SU-DHL-6 (cell line): ENCODE measurements at regions not wholly inside any gene's neighbourhood (a gene's known extent, or its start where the extent isn't known, plus 50 kb on each side); places are given as distances from the start of the nearest gene placed in this dataset.

Experiments
- H2AFZ ChIP-seq: fragments of 200-600 bp; sonication (generic); 2 replicates; pipeline ENCODE4 v1.6.1; 2014; ENCODE audit warnings: low read depth, mild to moderate bottlenecking, moderate library complexity, mixed read lengths, antibody characterized with exemption, low read length; ENCODE audit not compliant: severe bottlenecking
- H3F3A ChIP-seq: fragments of 200-600 bp; shearing (Covaris generic); 2 replicates; pipeline ENCODE4 v1.6.0; 2016; ENCODE audit warnings: antibody characterized with exemption, mild to moderate bottlenecking; ENCODE audit not compliant: insufficient read depth
- H3K27ac ChIP-seq: fragments of 200-600 bp; sonication (generic); 2 replicates; pipeline ENCODE4 v1.5.1; 2016; ENCODE audit warnings: low read depth, mild to moderate bottlenecking, low read length, moderate library complexity, mixed read lengths
- H3K27me3 ChIP-seq: fragments of 200-600 bp; sonication (generic), shearing (Covaris generic); 2 replicates; pipeline ENCODE4 v1.6.0; 2014; ENCODE audit warnings: mild to moderate bottlenecking, low read length
- H3K36me3 ChIP-seq: fragments of 200-600 bp; sonication (generic); 2 replicates; pipeline ENCODE4 v1.6.1; 2014; ENCODE audit warnings: mild to moderate bottlenecking, low read length, mixed read lengths
- H3K4me2 ChIP-seq: fragments of 300-600, 200-600 bp; shearing (Covaris generic), sonication (generic); 2 replicates; pipeline ENCODE4 v1.6.0; 2014; ENCODE audit warnings: low read length, low read depth, mild to moderate bottlenecking; ENCODE audit not compliant: poor library complexity, severe bottlenecking
- H3K4me3 ChIP-seq: fragments of 200-600 bp; sonication (generic); 2 replicates; pipeline ENCODE4 v1.5.1; 2014; ENCODE audit warnings: antibody characterized with exemption, low read length, mild to moderate bottlenecking, mixed read lengths; ENCODE audit not compliant: insufficient read depth, poor library complexity, severe bottlenecking
- H3K79me2 ChIP-seq: fragments of 200-600 bp; sonication (generic); 2 replicates; pipeline ENCODE4 v1.6.1; 2014; ENCODE audit warnings: mild to moderate bottlenecking, low read length, moderate library complexity; ENCODE audit not compliant: insufficient read depth
- H3K9ac ChIP-seq: fragments of 200-600 bp; sonication (generic); 2 replicates; pipeline ENCODE4 v1.7.0; 2014; ENCODE audit warnings: mild to moderate bottlenecking, low read length
- H3K9me2 ChIP-seq: fragments of 200-600 bp; sonication (generic); replicated peaks from 2 replicates; pipeline ENCODE4 v1.6.1; 2014; ENCODE audit warnings: low read length; ENCODE audit not compliant: insufficient read depth
- H3K9me3 ChIP-seq: fragments of 200-600 bp; sonication (generic); 2 replicates; pipeline ENCODE4 v1.6.1; 2014; ENCODE audit warnings: low read length, mixed read lengths; ENCODE audit not compliant: insufficient read depth
- H4K20me1 ChIP-seq: fragments of 200-600 bp; sonication (generic); 2 replicates; pipeline ENCODE4 v1.6.1; 2014; ENCODE audit warnings: low read depth, mild to moderate bottlenecking, antibody characterized with exemption, low read length, moderate library complexity, mixed read lengths
- EZH2phosphoT487 ChIP-seq: fragments of 200-600 bp; sonication (generic), shearing (Covaris generic); conservative IDR thresholded peaks from 2 replicates; pipeline ENCODE4 v1.6.1; 2018; ENCODE audit warnings: mild to moderate bottlenecking, antibody characterized with exemption, low read length, moderate library complexity, mixed read lengths
- TF ChIP-seq, protein P1 (sequence below): fragments of 200-600 bp; sonication (generic); IDR thresholded peaks from one replicate; pipeline ENCODE4 v1.5.1; 2017; ENCODE audit warnings: antibody characterized with exemption, mild to moderate bottlenecking, low read length, moderate library complexity; ENCODE audit not compliant: insufficient read depth, poor library complexity, severe bottlenecking

DNA sequence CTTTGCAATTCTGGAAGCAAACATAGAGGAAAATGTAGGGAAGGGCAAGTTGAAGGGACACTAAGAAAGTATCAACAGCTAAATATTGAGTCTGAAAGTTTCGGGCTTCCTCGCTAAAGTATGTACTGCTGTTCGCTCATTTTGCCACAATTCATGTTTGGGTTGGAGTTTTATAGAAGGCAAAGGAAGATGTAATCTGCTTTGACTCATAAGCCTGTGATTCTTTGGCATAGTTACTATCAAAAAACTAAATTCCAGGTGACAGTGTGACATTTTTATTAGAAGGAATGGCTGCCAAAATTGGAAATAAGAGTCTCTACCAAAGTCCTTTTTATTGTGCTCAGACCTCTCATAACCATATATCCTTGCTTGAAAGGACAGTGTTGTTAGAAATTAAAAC lies 336.7 kb upstream of the ADGRL3 start:
- H3K9me3 ChIP-seq = no peaks in the 10 kb centered on the region
- no peaks in the 10 kb centered on the region for H3K79me2 ChIP-seq
- H3K4me3 ChIP-seq = no peak overlapping the region
- H4K20me1 ChIP-seq = no peaks in the 10 kb centered on the region
- H3K36me3 ChIP-seq = no peaks in the 10 kb centered on the region
- H2AFZ ChIP-seq = no peak overlapping the region
- H3K27me3 ChIP-seq = no peaks in the 10 kb centered on the region
- H3K9ac ChIP-seq = no peak overlapping the region
- no peak for TF ChIP-seq EZH2phosphoT487
- TF ChIP-seq, protein P1, sequence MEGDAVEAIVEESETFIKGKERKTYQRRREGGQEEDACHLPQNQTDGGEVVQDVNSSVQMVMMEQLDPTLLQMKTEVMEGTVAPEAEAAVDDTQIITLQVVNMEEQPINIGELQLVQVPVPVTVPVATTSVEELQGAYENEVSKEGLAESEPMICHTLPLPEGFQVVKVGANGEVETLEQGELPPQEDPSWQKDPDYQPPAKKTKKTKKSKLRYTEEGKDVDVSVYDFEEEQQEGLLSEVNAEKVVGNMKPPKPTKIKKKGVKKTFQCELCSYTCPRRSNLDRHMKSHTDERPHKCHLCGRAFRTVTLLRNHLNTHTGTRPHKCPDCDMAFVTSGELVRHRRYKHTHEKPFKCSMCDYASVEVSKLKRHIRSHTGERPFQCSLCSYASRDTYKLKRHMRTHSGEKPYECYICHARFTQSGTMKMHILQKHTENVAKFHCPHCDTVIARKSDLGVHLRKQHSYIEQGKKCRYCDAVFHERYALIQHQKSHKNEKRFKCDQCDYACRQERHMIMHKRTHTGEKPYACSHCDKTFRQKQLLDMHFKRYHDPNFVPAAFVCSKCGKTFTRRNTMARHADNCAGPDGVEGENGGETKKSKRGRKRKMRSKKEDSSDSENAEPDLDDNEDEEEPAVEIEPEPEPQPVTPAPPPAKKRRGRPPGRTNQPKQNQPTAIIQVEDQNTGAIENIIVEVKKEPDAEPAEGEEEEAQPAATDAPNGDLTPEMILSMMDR = no peak
- no peaks in the 10 kb centered on the region for H3K9me2 ChIP-seq
- no peak overlapping the region for H3K4me2 ChIP-seq
- H3F3A ChIP-seq = no peaks in the 10 kb centered on the region
- H3K27ac ChIP-seq = no peak overlapping the region

DNA sequence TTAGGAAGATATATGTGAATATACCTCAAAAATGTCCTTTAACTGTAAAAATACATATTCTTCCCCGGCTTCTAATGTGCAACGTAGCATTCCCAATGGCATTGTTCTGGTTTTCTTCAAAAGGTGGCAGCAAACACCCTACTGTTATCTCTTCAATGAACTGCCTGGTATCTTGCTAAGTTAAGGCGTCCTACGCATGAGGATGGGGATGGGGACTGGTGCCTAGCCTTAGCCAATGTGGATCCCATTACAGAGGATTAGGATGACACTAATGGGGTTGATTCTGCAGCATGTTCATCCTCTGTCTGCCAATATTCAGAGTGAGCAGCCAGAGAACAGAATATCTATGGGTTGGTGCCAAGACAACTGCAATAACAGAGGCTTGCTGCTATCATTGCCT lies 334.9 kb upstream of the ADGRL3 start:
- no peaks in the 10 kb centered on the region for H4K20me1 ChIP-seq
- H3K27me3 ChIP-seq = no peaks in the 10 kb centered on the region
- H2AFZ ChIP-seq = no peak overlapping the region
- no peak overlapping the region for H3K27ac ChIP-seq
- no peak overlapping the region for H3K9ac ChIP-seq
- no peaks in the 10 kb centered on the region for H3K9me3 ChIP-seq
- H3F3A ChIP-seq = no peaks in the 10 kb centered on the region
- TF ChIP-seq, protein P1 = no peak
- no peaks in the 10 kb centered on the region for H3K36me3 ChIP-seq
- H3K4me3 ChIP-seq = no peak overlapping the region
- no peaks in the 10 kb centered on the region for H3K79me2 ChIP-seq
- H3K9me2 ChIP-seq = no peaks in the 10 kb centered on the region
- no peak overlapping the region for H3K4me2 ChIP-seq

DNA sequence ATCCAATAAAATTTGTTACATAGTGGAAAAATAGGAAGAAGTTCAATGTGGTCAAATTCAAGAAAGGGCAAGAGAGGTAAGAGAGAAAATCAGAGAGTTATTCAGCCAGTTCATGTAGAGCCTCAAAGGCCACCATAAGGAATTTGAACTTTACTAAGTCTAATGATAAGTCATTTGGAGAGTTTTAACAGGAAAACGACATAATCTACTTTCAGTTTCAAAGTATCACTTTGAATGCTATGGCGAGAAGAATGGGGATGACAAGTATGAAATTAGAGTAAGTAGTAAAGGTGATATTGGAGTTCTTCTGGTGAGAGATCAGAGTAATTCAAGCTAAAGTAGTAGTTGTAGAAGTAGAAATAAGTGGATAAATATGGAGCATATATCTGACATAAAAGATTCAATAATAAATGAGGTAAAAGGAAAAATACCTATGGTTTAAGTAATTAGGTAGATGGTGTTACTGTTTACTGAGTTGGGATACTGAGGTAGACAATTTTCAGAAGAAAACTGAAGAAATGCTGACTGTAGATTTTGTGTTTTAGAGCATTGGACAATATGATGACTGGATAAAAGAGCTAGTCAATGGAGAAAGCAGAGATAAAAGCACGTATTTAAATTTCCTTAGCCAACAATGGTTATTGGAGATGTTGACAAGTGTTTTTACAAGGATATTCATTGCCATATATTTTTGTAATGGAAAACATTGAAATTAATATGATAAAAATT lies 331.7 kb upstream of the ADGRL3 start:
- H3K4me3 ChIP-seq = no peak overlapping the region
- TF ChIP-seq EZH2phosphoT487 = no peak
- no peak overlapping the region for H2AFZ ChIP-seq
- no peaks in the 10 kb centered on the region for H3K79me2 ChIP-seq
- H3K27ac ChIP-seq = no peak overlapping the region
- H3K4me2 ChIP-seq = no peak overlapping the region
- no peaks in the 10 kb centered on the region for H4K20me1 ChIP-seq
- no peaks in the 10 kb centered on the region for H3K27me3 ChIP-seq
- H3K36me3 ChIP-seq = no peaks in the 10 kb centered on the region
- no peaks in the 10 kb centered on the region for H3K9me2 ChIP-seq
- no peaks in the 10 kb centered on the region for H3F3A ChIP-seq
- no peaks in the 10 kb centered on the region for H3K9me3 ChIP-seq
- H3K9ac ChIP-seq = no peak overlapping the region

DNA sequence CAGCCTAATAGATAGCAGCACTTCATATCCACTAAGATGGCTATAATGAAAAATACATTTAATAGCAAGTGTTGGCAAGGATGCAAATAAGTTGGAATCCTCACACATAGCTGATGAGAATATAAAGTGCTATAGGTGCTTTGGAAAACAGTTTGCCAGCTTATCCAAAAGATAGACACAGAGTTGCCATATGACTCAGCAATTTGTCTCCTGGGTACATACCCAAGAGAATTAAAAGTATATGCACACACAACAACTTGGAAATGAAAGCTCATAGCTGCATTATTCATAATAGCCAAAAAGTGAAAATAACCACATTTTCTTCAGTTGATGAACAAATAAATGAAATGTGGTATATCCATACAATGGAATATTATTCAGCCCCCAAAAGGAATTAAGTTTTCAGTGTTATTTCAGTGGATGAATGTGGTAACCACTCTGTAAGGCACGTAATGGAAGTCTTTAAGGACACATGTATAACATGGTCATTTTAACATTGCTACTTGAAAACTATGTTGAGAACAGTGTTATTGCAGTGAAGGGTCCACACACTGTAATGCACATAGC lies 320.9 kb upstream of the ADGRL3 start:
- TF ChIP-seq, protein P1 = no peak
- TF ChIP-seq EZH2phosphoT487 = no peak
- no peak overlapping the region for H3K9ac ChIP-seq
- H3K27me3 ChIP-seq = no peaks in the 10 kb centered on the region
- H3K36me3 ChIP-seq = no peaks in the 10 kb centered on the region
- H3K9me3 ChIP-seq = no peaks in the 10 kb centered on the region
- H3K27ac ChIP-seq = no peak overlapping the region
- no peak overlapping the region for H2AFZ ChIP-seq
- H3F3A ChIP-seq = no peaks in the 10 kb centered on the region
- no peaks in the 10 kb centered on the region for H4K20me1 ChIP-seq
- H3K4me2 ChIP-seq = no peak overlapping the region
- no peaks in the 10 kb centered on the region for H3K79me2 ChIP-seq
- no peaks in the 10 kb centered on the region for H3K9me2 ChIP-seq
- no peak overlapping the region for H3K4me3 ChIP-seq
